SK-N-MC (cell line): ENCODE measurements at regions not wholly inside any gene's neighbourhood (a gene's known extent, or its start where the extent isn't known, plus 50 kb on each side); places are given as distances from the start of the nearest gene placed in this dataset.

Experiments
- EZH2 ChIP-seq: fragments of 200-600 bp; sonication (generic); IDR thresholded peaks from one replicate; pipeline ENCODE4 v1.6.1; 2017; ENCODE audit warnings: antibody characterized with exemption
- FOXP2 ChIP-seq: optimal IDR thresholded peaks from 2 replicates; pipeline ENCODE3; 2011; ENCODE audit warnings: mild to moderate bottlenecking, moderate library complexity; ENCODE audit not compliant: insufficient read depth; ENCODE audit errors: extremely low read length, control extremely low read depth
- POLR2AphosphoS5 ChIP-seq: IDR thresholded peaks from 2 replicates; pipeline ENCODE4 v1.6.1; 2012; ENCODE audit warnings: mild to moderate bottlenecking, low read depth, low read length, borderline replicate concordance

- no peak for TF ChIP-seq EZH2
- no peak for TF ChIP-seq POLR2AphosphoS5
- TF ChIP-seq FOXP2, result no peak
Observed at GRCh38 chr2:8584174-8585066, 97.4 kb upstream of the ID2 start.
